WTC11 (cell line): ENCODE measurements at regions not wholly inside any gene's neighbourhood (a gene's known extent, or its start where the extent isn't known, plus 50 kb on each side); places are given as distances from the start of the nearest gene placed in this dataset.

Source experiments
- ATAC-seq: fragments of 200-7000 bp; cut with Tn5 transposase; 2 replicates; pipeline ENCODE4 v1.10.0; 2021; ENCODE audit warnings: mild to moderate bottlenecking, moderate library complexity
- CTCF ChIA-PET: fragments of 300-600 bp; sonication (Branson Sonifier 250); formaldehyde crosslinking; loops from one replicate; lab custom pipeline; 2021; ENCODE audit warnings: antibody characterized with exemption; lab: Charles Lee
- POLR2A ChIA-PET: fragments of 350-600 bp; sonication (Branson Sonifier 250); formaldehyde crosslinking; loops from one replicate; lab custom pipeline; 2021; ENCODE audit warnings: antibody characterized with exemption; lab: Charles Lee
- DNase-seq: peaks from one replicate; pipeline ENCODE4 v3.0.0; 2021; ENCODE audit warnings: low spot score
- H3K27ac Mint-ChIP-seq: 2 replicates; pipeline ENCODE4 v1.8.0; 2021; ENCODE audit warnings: mixed read lengths
- H3K27me3 Mint-ChIP-seq: 2 replicates; pipeline ENCODE4 v1.8.0; 2021; ENCODE audit warnings: low read depth, mild to moderate bottlenecking, moderate library complexity, mixed read lengths
- H3K36me3 Mint-ChIP-seq: 2 replicates; pipeline ENCODE4 v1.8.0; 2021; ENCODE audit warnings: mixed read lengths
- H3K4me1 Mint-ChIP-seq: 2 replicates; pipeline ENCODE4 v1.8.0; 2022; ENCODE audit warnings: mixed read lengths
- H3K4me3 Mint-ChIP-seq: 2 replicates; pipeline ENCODE4 v1.8.0; 2021; ENCODE audit warnings: mild to moderate bottlenecking, moderate library complexity, mixed read lengths
- H3K9me3 Mint-ChIP-seq: 2 replicates; pipeline ENCODE4 v1.8.0; 2021; ENCODE audit warnings: mixed read lengths
- ARID4B ChIP-seq: sonication (generic); formaldehyde crosslinking; IDR thresholded peaks from 2 replicates; pipeline ENCODE4 v1.8.0; 2023; ENCODE audit warnings: missing genetic modification reagents, mild to moderate bottlenecking, borderline replicate concordance
- E2F5 ChIP-seq: sonication (generic); formaldehyde crosslinking; IDR thresholded peaks from 2 replicates; pipeline ENCODE4 v1.8.1; 2022; ENCODE audit warnings: mild to moderate bottlenecking, moderate library complexity, missing genetic modification reagents
- ERG ChIP-seq: fragments of 250-450 bp; sonication (Bioruptor Pico); IDR thresholded peaks from 2 replicates; pipeline ENCODE4 v1.8.0; 2021; ENCODE audit warnings: mild to moderate bottlenecking
- MLX ChIP-seq: sonication (generic); formaldehyde crosslinking; IDR thresholded peaks from 2 replicates; pipeline ENCODE4 v1.8.1; 2023; ENCODE audit warnings: mild to moderate bottlenecking, missing genetic modification reagents, moderate library complexity
- SP1 ChIP-seq: sonication (generic); formaldehyde crosslinking; conservative IDR thresholded peaks from 2 replicates; pipeline ENCODE4 v1.8.1; 2022; ENCODE audit warnings: missing genetic modification reagents
- ZNF138 ChIP-seq: sonication (generic); formaldehyde crosslinking; conservative IDR thresholded peaks from 2 replicates; pipeline ENCODE4 v1.8.1; 2022; ENCODE audit warnings: mild to moderate bottlenecking, moderate library complexity, missing genetic modification reagents
- ZNF263 ChIP-seq: sonication (generic); formaldehyde crosslinking; IDR thresholded peaks from 2 replicates; pipeline ENCODE4 v1.8.1; 2022; ENCODE audit warnings: low read depth, mild to moderate bottlenecking, moderate library complexity, missing genetic modification reagents
- ZNF396 ChIP-seq: fragments of 250-450 bp; sonication (Bioruptor Pico); IDR thresholded peaks from 2 replicates; pipeline ENCODE4 v1.8.0; 2021; ENCODE audit warnings: mild to moderate bottlenecking, moderate library complexity, borderline replicate concordance
- ZSCAN18 ChIP-seq: fragments of 250-450 bp; sonication (Bioruptor Pico); IDR thresholded peaks from 2 replicates; pipeline ENCODE4 v2.1.2; 2022; ENCODE audit warnings: mild to moderate bottlenecking, moderate library complexity
- TF ChIP-seq, protein P1 (sequence below): sonication (generic); formaldehyde crosslinking; IDR thresholded peaks from 2 replicates; pipeline ENCODE4 v1.8.1; 2023; ENCODE audit warnings: mild to moderate bottlenecking, missing genetic modification reagents

- ChIA-PET POLR2A (no interaction called here), CTCF (no interaction called here)
- H3K27me3 Mint-ChIP-seq = no peaks in the 10 kb centered on the region
- no peak for TF ChIP-seq MLX (CRISPR knock-in tag)
- no peak for TF ChIP-seq ZNF263 (CRISPR knock-in tag)
- TF ChIP-seq E2F5 (CRISPR knock-in tag) = no peak
- TF ChIP-seq SP1 = no peak
- no peak for TF ChIP-seq ZSCAN18 (CRISPR knock-in tag)
- no peak for TF ChIP-seq ARID4B (CRISPR knock-in tag)
- DNase-seq = no peak
- no peak for ATAC-seq
- no peaks in the 10 kb centered on the region for H3K36me3 Mint-ChIP-seq
- H3K27ac Mint-ChIP-seq = no peak overlapping the region
- H3K9me3 Mint-ChIP-seq = no peaks in the 10 kb centered on the region
- H3K4me3 Mint-ChIP-seq = no peak overlapping the region
- H3K4me1 Mint-ChIP-seq = peaks cover 16% of the 10 kb centered on the region
Observed at GRCh38 chr2:8495189-8495989, 186.5 kb upstream of the ID2 start.

DNA sequence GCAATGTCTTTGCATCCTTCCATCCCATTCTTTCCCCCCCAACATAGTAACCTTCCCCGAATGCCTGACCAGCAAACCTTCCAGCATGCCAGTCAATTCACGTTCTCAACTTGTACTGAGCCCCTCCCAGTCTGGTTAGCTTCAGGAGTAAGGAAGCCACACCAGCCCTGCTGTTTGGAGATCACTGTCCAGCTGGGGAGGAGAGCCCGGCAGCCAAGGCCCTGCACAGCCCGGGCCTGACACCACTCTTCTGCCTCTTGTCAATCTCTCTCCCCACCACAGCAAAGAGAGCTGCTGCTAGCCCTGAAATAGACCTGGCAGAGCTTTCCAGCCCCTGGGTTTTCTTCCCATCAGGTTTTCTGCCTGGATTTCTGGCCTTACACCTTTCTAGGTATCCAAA, 185.8 kb upstream of the ID2 start:
- CTCF ChIA-PET = no interaction called here
- H3K27me3 Mint-ChIP-seq = no peaks in the 10 kb centered on the region

DNA sequence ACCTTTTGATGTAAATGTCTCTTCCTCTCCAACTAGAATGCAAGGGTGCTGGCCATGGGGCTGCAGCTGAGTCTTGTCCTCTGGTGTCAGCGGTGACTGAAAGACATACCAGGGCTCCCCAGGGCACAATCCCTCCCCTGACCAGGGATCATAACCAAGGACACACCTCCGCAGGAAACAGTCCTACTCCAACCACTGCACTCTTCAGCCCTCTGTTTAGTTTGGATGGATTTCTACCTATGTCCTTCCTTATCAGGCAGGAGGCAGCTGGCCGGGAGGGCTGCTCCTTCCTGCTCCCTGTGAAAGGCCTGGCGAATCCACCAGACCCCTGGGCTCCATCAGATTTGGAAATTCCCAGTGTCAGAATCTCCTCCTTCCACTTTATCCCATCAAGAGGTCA, 185.2 kb upstream of the ID2 start:
- no peak overlapping the region for H3K4me3 Mint-ChIP-seq
- DNase-seq = no peak
- no peaks in the 10 kb centered on the region for H3K27me3 Mint-ChIP-seq
- POLR2A ChIA-PET = no interaction called here
- CTCF ChIA-PET = no interaction called here
- ATAC-seq = no peak
- H3K4me1 Mint-ChIP-seq = peaks cover 15% of the 10 kb centered on the region
- H3K9me3 Mint-ChIP-seq = no peaks in the 10 kb centered on the region
- no peak for TF ChIP-seq ZNF138 (CRISPR knock-in tag)
- TF ChIP-seq, protein P1, sequence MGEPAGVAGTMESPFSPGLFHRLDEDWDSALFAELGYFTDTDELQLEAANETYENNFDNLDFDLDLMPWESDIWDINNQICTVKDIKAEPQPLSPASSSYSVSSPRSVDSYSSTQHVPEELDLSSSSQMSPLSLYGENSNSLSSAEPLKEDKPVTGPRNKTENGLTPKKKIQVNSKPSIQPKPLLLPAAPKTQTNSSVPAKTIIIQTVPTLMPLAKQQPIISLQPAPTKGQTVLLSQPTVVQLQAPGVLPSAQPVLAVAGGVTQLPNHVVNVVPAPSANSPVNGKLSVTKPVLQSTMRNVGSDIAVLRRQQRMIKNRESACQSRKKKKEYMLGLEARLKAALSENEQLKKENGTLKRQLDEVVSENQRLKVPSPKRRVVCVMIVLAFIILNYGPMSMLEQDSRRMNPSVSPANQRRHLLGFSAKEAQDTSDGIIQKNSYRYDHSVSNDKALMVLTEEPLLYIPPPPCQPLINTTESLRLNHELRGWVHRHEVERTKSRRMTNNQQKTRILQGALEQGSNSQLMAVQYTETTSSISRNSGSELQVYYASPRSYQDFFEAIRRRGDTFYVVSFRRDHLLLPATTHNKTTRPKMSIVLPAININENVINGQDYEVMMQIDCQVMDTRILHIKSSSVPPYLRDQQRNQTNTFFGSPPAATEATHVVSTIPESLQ (CRISPR knock-in tag) = no peak
- H3K36me3 Mint-ChIP-seq = no peaks in the 10 kb centered on the region
- H3K27ac Mint-ChIP-seq = no peak overlapping the region; the same call in 1 of the 2 replicates

More for the DNA sequence above, 185.8 kb upstream of the ID2 start:
- peaks cover 15% of the 10 kb centered on the region for H3K4me1 Mint-ChIP-seq
- H3K27ac Mint-ChIP-seq = no peak overlapping the region
- no peak overlapping the region for H3K4me3 Mint-ChIP-seq
- POLR2A ChIA-PET = no interaction called here
- DNase-seq (no peak), ATAC-seq (no peak)
- H3K36me3 Mint-ChIP-seq = no peaks in the 10 kb centered on the region
- H3K9me3 Mint-ChIP-seq = no peaks in the 10 kb centered on the region
- no peak for TF ChIP-seq ZNF396 (CRISPR knock-in tag)
- no peak for TF ChIP-seq ERG (CRISPR knock-in tag)
- TF ChIP-seq, all 79 proteins: peak for 0
